Neural crest cell (in vitro differentiated cells): ENCODE measurements at regions not wholly inside any gene's neighbourhood (a gene's known extent, or its start where the extent isn't known, plus 50 kb on each side); places are given as distances from the start of the nearest gene placed in this dataset.
"Not testable (repeated sequence)": the region's sequence is repeated elsewhere in the genome, so short reads cannot be mapped to it uniquely, and the experiment has no call there.

Experiments
- DNase-seq: peaks from one replicate; pipeline ENCODE4 v3.0.0; 2021; ENCODE audit warnings: low read depth, mixed read lengths, low spot score
- H3K27ac Mint-ChIP-seq: one replicate; pipeline ENCODE4 v1.8.0; 2021; ENCODE audit warnings: mild to moderate bottlenecking, mixed read lengths; ENCODE audit not compliant: unreplicated experiment
- H3K27me3 Mint-ChIP-seq: 2 replicates; pipeline ENCODE4 v1.8.0; 2021; ENCODE audit warnings: low read depth, mild to moderate bottlenecking, mixed read lengths
- H3K36me3 Mint-ChIP-seq: 2 replicates; pipeline ENCODE4 v1.8.0; 2021; ENCODE audit warnings: low read depth, mild to moderate bottlenecking, mixed read lengths
- H3K4me1 Mint-ChIP-seq: 2 replicates; pipeline ENCODE4 v1.8.0; 2021; ENCODE audit warnings: mixed read lengths
- H3K4me3 Mint-ChIP-seq: one replicate; pipeline ENCODE4 v1.8.0; 2021; ENCODE audit warnings: mild to moderate bottlenecking, mixed read lengths
- H3K9me3 Mint-ChIP-seq: 2 replicates; pipeline ENCODE4 v1.8.0; 2021; ENCODE audit warnings: mixed read lengths
- TF ChIP-seq, protein P1 (sequence below): fragments of 200-600 bp; sonication (generic); conservative IDR thresholded peaks from 2 replicates; pipeline ENCODE4 v1.5.0; 2021; ENCODE audit warnings: antibody characterized with exemption, mild to moderate bottlenecking

DNA sequence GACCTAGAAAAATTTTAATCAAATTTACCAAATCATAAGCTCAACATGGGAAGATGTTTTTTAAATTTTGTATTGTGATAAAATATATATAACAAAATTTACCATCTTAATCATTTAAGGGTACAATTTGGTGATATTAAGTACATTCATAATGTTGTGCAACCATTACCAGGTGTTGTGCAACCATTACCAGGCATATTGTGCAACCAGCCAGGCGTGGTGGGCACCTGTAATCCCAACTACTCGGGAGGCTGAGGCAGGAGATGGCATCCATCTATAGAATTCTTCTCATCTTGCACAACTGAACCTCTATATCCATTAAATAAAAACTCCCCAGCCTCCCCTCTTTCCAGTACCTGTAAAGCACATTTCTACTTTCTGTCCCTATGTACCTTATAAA, 124.5 kb upstream of the SLC13A1 start:
- peaks cover 18% of the 10 kb centered on the region for H3K9me3 Mint-ChIP-seq
- no peak overlapping the region for H3K27ac Mint-ChIP-seq
- H3K4me1 Mint-ChIP-seq = no peaks in the 10 kb centered on the region
- H3K27me3 Mint-ChIP-seq = no peaks in the 10 kb centered on the region
- TF ChIP-seq, protein P1, sequence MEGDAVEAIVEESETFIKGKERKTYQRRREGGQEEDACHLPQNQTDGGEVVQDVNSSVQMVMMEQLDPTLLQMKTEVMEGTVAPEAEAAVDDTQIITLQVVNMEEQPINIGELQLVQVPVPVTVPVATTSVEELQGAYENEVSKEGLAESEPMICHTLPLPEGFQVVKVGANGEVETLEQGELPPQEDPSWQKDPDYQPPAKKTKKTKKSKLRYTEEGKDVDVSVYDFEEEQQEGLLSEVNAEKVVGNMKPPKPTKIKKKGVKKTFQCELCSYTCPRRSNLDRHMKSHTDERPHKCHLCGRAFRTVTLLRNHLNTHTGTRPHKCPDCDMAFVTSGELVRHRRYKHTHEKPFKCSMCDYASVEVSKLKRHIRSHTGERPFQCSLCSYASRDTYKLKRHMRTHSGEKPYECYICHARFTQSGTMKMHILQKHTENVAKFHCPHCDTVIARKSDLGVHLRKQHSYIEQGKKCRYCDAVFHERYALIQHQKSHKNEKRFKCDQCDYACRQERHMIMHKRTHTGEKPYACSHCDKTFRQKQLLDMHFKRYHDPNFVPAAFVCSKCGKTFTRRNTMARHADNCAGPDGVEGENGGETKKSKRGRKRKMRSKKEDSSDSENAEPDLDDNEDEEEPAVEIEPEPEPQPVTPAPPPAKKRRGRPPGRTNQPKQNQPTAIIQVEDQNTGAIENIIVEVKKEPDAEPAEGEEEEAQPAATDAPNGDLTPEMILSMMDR = no peak
- DNase-seq = no peak
- H3K4me3 Mint-ChIP-seq = no peak overlapping the region
- peaks cover 12% of the 10 kb centered on the region for H3K36me3 Mint-ChIP-seq

DNA sequence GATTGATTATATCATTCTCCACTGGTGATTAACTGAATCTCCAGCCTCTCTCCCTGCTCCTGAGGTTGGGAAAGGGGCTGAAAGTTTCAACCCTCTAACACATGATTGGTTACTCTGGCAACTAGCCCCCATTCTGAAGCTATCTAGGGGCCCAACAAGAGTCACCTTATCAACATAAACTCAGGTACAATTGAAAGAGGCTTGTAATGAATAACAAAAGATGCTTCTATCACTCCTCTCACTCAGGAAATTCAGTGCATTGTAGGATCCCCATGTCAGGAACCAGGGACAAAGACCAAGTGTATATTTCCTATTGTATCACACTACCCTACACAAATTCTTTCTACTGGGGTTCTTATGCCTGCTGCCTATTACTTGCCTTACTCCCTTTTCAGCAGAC, 123.9 kb upstream of the SLC13A1 start:
- Mint-ChIP-seq H3K27ac (no peak overlapping the region), H3K27me3 (no peaks in the 10 kb centered on the region), H3K36me3 (peaks cover 12% of the 10 kb centered on the region), H3K9me3 (peaks cover 18% of the 10 kb centered on the region), H3K4me1 (no peaks in the 10 kb centered on the region), H3K4me3 (no peak overlapping the region)
- DNase-seq = no peak
- TF ChIP-seq, protein P1 = no peak

DNA sequence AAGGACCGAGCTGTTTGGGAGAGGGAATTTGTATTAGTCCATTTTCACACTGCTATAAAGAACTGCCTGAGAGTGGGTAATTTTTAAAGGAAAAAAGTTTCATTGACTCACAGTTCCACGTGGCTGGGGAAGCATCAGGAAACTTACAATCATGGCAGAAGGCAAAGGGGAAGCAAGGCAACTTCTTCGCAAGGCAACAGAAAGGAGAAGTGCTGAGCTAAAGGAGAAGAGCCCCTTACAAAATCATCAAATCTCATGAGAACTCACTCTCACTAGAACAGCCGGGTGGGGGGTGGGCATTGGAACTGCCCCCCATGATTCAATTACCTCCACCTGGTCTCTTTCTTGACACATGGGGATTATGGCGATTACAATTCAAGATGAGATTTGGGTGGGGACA, 121.8 kb upstream of the SLC13A1 start:
- not testable (repeated sequence) for H3K27me3 Mint-ChIP-seq, DNase-seq, H3K4me1 Mint-ChIP-seq, H3K27ac Mint-ChIP-seq, H3K4me3 Mint-ChIP-seq, H3K36me3 Mint-ChIP-seq
- peaks cover 14% of the 10 kb centered on the region for H3K9me3 Mint-ChIP-seq

DNA sequence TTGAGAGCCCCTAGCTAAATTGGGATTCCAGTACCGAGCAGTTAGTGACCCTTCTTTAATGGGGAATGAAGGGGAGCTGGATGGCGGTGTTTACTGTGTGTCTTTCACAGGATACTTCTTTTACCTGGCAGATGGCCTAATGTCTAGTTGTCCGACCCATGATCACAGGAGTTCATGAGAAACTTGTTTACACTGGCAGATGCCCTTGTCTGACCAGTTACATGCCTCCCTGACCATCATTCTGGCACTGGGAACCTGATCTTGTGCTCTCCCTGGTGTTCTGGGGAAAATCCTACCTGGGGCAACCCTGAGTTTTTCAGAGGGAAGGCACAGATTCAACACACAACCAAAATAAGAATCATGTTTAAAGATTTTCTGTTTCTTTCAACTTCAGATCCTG, 120.1 kb upstream of the SLC13A1 start:
- Mint-ChIP-seq H3K27me3 (no peaks in the 10 kb centered on the region), H3K27ac (no peak overlapping the region), H3K36me3 (peaks cover 9% of the 10 kb centered on the region), H3K4me1 (no peaks in the 10 kb centered on the region), H3K4me3 (no peak overlapping the region), H3K9me3 (peaks cover 12% of the 10 kb centered on the region)
- DNase-seq = no peak
- TF ChIP-seq, protein P1 = no peak

DNA sequence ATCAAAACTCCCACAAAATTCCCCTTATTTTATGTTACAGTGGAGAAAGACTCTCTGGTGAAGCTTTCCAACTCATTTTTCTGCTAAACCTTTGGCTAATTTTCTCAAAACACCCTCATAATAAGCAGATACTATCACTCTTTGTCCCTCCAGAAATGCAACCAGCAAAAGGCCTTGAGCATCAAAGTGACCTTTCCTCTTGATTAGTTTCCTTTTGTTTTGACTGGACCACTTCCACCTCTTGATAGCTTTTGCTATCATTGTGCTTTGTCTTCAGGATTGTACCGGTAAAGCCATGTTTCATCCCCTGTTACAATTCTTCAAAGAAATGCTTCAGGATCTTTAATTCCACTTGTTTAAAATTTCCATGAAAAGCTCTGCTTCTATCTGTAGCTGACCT, 115.1 kb upstream of the SLC13A1 start:
- Mint-ChIP-seq H3K27me3 (no peaks in the 10 kb centered on the region), H3K4me3 (no peak overlapping the region), H3K27ac (no peak overlapping the region), H3K4me1 (no peaks in the 10 kb centered on the region), H3K36me3 (no peaks in the 10 kb centered on the region), H3K9me3 (no peaks in the 10 kb centered on the region)
- no peak for DNase-seq
- TF ChIP-seq, protein P1 = no peak

DNA sequence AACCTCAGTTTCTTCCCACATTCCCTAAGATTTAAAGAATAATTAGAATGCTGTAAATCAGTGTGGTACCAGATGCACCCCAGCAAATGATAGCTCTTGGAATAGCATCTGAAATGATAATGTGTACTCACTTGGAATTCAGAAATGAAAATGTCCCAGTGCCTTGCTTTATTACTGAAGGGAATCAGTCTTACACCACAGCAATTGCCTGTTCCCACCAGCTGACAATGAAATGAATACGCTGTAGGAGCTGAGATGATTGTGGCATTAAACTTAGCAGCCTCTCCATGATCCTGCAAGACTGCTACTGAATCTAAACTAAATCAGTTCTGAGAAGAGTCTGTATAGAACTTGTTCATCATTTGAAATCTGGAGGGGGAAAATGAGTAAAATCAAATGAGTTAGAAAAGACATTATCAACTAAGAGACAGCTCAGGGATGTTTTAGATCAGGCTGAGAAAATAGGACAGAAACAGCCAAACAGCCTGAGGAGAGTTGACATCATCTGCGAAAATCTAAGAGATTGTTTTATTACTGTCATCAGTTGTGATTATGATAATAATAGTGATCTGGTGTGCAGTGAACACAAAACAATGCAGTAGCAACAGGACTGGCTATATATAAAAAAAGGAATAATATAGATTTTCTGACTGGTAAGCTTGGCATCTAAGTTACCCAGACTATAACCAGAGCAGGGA, 108.6 kb upstream of the SLC13A1 start:
- no peak for DNase-seq
- TF ChIP-seq, protein P1 = no peak
- H3K27me3 Mint-ChIP-seq = no peaks in the 10 kb centered on the region
- no peaks in the 10 kb centered on the region for H3K9me3 Mint-ChIP-seq
- no peaks in the 10 kb centered on the region for H3K4me1 Mint-ChIP-seq
- H3K36me3 Mint-ChIP-seq = no peaks in the 10 kb centered on the region
- no peak overlapping the region for H3K4me3 Mint-ChIP-seq
- H3K27ac Mint-ChIP-seq = no peak overlapping the region
